Fibroblast of mammary gland (primary cell): ENCODE measurements at regions not wholly inside any gene's neighbourhood (a gene's known extent, or its start where the extent isn't known, plus 50 kb on each side); places are given as distances from the start of the nearest gene placed in this dataset.

Source experiments
- DNase-seq: peaks from one replicate; pipeline ENCODE4 v3.0.0-alpha.2; 2010; ENCODE audit warnings: low read depth
- H3K4me3 ChIP-seq: 2 replicates; pipeline ENCODE4 v1.5.1; 2011; ENCODE audit warnings: low read depth, mild to moderate bottlenecking, low read length, moderate library complexity; ENCODE audit not compliant: control insufficient read depth
- CTCF ChIP-seq: conservative IDR thresholded peaks from 2 replicates; pipeline ENCODE4 v1.5.1; 2011; ENCODE audit warnings: low read depth, low read length, inconsistent platforms; ENCODE audit not compliant: control insufficient read depth, insufficient read depth

DNA sequence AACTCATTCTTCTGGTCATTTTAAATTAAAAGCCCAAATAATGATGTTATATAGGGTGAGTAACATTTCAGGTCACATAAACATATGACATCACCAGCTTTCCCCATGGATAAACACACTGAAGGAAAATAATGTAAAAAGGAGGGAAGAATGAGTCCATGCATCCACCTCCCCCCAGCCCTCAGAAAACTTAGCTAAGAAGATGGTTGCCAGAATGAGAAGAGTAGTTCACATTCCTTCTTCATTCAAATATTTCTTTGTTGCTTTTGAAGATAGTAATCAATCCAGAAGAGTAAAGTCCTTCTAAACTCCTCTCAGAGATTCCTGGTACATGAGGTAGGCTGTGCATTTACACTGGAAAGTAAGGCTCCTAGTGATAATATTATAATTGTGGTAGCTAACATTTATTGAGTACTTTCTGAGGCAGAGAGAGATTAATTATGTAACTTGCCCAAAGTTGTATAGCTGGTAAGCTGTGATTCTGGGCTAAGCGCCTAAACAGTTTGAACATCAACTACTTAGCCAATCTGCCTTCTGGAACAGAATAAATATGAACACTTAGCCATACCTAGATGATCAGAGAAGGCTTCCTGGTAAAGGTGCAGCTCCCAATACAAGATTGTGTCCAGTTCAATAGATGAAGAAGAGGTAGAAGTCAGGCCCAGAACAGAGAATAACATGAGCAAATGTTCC is 256.7 kb upstream of the FN1 start:
- TF ChIP-seq CTCF: no peak
- peak; percentile 80 for DNase-seq
- H3K4me3 ChIP-seq: no peak overlapping the region

DNA sequence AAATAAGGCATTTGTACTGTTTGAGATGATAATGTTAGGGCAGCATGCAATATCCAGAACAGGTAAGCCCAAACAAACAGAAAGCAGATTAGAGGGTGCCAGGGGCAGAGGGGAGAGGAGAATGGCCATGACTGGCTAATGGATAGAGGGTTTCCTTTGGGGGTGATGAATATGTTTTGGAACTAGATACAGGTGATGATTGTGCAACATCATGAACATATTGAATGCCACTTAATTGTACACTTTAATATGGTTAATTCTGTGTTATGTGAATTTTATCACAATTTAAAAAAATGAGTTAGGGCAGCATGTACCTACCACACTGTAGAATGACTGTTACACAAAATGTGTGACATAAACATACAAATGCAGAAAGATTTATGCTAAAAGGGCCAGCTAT is 255.5 kb upstream of the FN1 start:
- no peak for TF ChIP-seq CTCF
- H3K4me3 ChIP-seq: no peak overlapping the region
- no peak for DNase-seq

GRCh38 chr2:215687149-215688031 is 251.5 kb upstream of the FN1 start:
- DNase-seq: no peak
- TF ChIP-seq CTCF: no peak
- H3K4me3 ChIP-seq: no peak overlapping the region

DNA sequence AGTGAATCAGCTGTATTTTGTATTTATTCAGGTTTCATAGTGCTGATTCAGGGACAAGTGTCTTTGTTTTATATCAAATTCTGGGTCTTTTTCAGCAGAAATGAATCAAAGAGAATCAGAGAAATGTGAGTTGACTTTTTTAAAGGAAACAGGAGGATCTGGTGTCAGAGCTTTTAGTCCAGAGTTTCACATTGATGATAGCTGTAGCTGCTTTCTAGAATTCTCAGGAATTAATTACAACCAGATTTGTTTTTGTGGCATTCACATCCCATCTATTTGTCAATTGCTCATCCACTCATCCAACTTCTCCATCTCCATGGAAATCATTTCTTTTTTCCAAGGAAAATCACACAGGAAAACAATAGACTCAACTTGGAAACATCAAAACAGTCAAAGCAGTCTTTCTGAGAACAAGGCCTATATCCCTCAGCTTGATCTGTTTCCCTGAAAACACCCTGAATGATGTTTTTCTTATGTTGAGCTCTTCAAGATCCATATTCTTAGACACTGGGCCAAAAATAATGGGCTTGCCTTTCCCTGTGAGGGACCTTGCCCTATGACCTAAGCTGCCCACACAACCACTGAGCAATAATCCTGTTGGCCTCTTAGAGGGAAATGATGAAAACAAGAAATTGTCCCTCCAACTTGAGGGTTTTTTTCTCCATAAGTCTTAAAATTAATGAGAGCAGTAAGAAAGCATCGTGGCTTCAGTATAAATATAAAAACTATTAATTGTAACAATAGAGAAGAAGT is 249.5 kb upstream of the FN1 start:
- DNase-seq: peak; percentile 81
- H3K4me3 ChIP-seq: no peak overlapping the region
- no peak for TF ChIP-seq CTCF

- DNase-seq: peak; percentile 93
- no peak for TF ChIP-seq CTCF
These were observed 248.8 kb upstream of the FN1 start for GRCh38 chr2:215684448-215685237.

GRCh38 chr2:215683295-215683694 is 247.4 kb upstream of the FN1 start:
- no peak for TF ChIP-seq CTCF

More at GRCh38 chr2:215684448-215685237, 248.8 kb upstream of the FN1 start:
- no peak overlapping the region for H3K4me3 ChIP-seq

More at GRCh38 chr2:215683295-215683694, 247.4 kb upstream of the FN1 start:
- H3K4me3 ChIP-seq: no peak overlapping the region
- DNase-seq: no peak
